B cell (primary cell): ENCODE measurements at regions not wholly inside any gene's neighbourhood (a gene's known extent, or its start where the extent isn't known, plus 50 kb on each side); places are given as distances from the start of the nearest gene placed in this dataset.

ENCODE experiments used
- EZH2 ChIP-seq: IDR thresholded peaks from 2 replicates; pipeline ENCODE4 v1.6.1; 2012; ENCODE audit warnings: borderline replicate concordance, low read depth, mild to moderate bottlenecking, moderate library complexity, low read length; ENCODE audit not compliant: insufficient read depth, poor library complexity, severe bottlenecking
- TF ChIP-seq, protein P1 (sequence below): fragments of 200-600 bp; IDR thresholded peaks from one replicate; pipeline ENCODE4 v1.8.0; 2022; ENCODE audit warnings: antibody characterized with exemption, mild to moderate bottlenecking

- TF ChIP-seq, protein P1, sequence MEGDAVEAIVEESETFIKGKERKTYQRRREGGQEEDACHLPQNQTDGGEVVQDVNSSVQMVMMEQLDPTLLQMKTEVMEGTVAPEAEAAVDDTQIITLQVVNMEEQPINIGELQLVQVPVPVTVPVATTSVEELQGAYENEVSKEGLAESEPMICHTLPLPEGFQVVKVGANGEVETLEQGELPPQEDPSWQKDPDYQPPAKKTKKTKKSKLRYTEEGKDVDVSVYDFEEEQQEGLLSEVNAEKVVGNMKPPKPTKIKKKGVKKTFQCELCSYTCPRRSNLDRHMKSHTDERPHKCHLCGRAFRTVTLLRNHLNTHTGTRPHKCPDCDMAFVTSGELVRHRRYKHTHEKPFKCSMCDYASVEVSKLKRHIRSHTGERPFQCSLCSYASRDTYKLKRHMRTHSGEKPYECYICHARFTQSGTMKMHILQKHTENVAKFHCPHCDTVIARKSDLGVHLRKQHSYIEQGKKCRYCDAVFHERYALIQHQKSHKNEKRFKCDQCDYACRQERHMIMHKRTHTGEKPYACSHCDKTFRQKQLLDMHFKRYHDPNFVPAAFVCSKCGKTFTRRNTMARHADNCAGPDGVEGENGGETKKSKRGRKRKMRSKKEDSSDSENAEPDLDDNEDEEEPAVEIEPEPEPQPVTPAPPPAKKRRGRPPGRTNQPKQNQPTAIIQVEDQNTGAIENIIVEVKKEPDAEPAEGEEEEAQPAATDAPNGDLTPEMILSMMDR = no peak
- no peak for TF ChIP-seq EZH2
These were observed 1017.8 kb upstream of the CDH10 start for GRCh38 chr5:25662610-25663009.
